K562 (cell line): ENCODE measurements at regions not wholly inside any gene's neighbourhood (a gene's known extent, or its start where the extent isn't known, plus 50 kb on each side); places are given as distances from the start of the nearest gene placed in this dataset.

Source experiments
- CHD1 ChIP-seq: fragments of 200-600 bp; sonication (generic); IDR thresholded peaks from one replicate; pipeline ENCODE4 v1.6.1; 2012; ENCODE audit warnings: mild to moderate bottlenecking, moderate library complexity, low read length, inconsistent platforms
- EHMT2 ChIP-seq: fragments of 450-650 bp; IDR thresholded peaks from 2 replicates; pipeline ENCODE4 v1.6.1; 2018; ENCODE audit warnings: antibody characterized with exemption
- PHF20 ChIP-seq: fragments of 450-650 bp; IDR thresholded peaks from 2 replicates; pipeline ENCODE4 v1.6.1; 2018; ENCODE audit not compliant: partially characterized antibody
- PHF8 ChIP-seq: fragments of 200-600 bp; sonication (generic); IDR thresholded peaks from 2 replicates; pipeline ENCODE4 v1.6.1; 2012; ENCODE audit warnings: mixed run types, mild to moderate bottlenecking, inconsistent platforms, low read length, moderate library complexity, borderline replicate concordance
- REST ChIP-seq, 2 experiments: fragments of 450-650 bp; formaldehyde crosslinking in 1 of 2; IDR thresholded peaks; 2 replicates each; pipeline versions ENCODE4 v1.4.0 to v1.6.1; 2014 to 2020; ENCODE audit warnings: mild to moderate bottlenecking in 2 of 2, borderline replicate concordance in 1 of 2, low read depth in 1 of 2
- SLC30A9 ChIP-seq: fragments of 250-450 bp; sonication (Bioruptor Pico); IDR thresholded peaks from 2 replicates; pipeline ENCODE4 v1.8.0; 2022; ENCODE audit warnings: mild to moderate bottlenecking, moderate library complexity
- SREBF1 ChIP-seq: fragments of 150-350 bp; IDR thresholded peaks from 2 replicates; pipeline ENCODE4 v1.6.1; 2014; ENCODE audit warnings: antibody characterized with exemption, low read depth, low read length, borderline replicate concordance
- ZBTB9 ChIP-seq: fragments of 450-650 bp; formaldehyde crosslinking; IDR thresholded peaks from 2 replicates; pipeline ENCODE4 v1.4.0; 2020; ENCODE audit warnings: mild to moderate bottlenecking, moderate library complexity

GRCh38 chr5:67253911-67254310 is 57.3 kb upstream of the CD180 start (continued):
- TF ChIP-seq ZBTB9 (CRISPR knock-in tag): no peak
- TF ChIP-seq SLC30A9 (CRISPR knock-in tag): no peak
- TF ChIP-seq SREBF1: no peak
- TF ChIP-seq CHD1: no peak
- TF ChIP-seq REST (IDR thresholded peaks at IDR 0.05; ENCODE audit: borderline replicate concordance): no peak
- no peak for TF ChIP-seq REST (CRISPR knock-in tag; IDR thresholded peaks at IDR 0.05; ENCODE audit: low read depth)
- TF ChIP-seq EHMT2: no peak
- TF ChIP-seq PHF8: no peak
- no peak for TF ChIP-seq PHF20
